Testis (tissue), 2 donors: ENCODE measurements at regions not wholly inside any gene's neighbourhood (a gene's known extent, or its start where the extent isn't known, plus 50 kb on each side); places are given as distances from the start of the nearest gene placed in this dataset.

ENCODE experiments used
- POLR2A ChIP-seq: fragments of 450-650 bp; IDR thresholded peaks from one replicate; pipeline ENCODE4 v1.6.1; 2017; ENCODE audit warnings: antibody characterized with exemption, mild to moderate bottlenecking, moderate library complexity
- TF ChIP-seq, protein P1 (sequence below), 3 experiments: fragments of 450-650 bp in 2 of 3; fragments of 200-600 bp in 1 of 3; sonication (generic) in 1 of 3; IDR thresholded peaks; one replicate each; pipeline ENCODE4 v1.5.1; 2016 to 2019; ENCODE audit warnings: antibody characterized with exemption in 3 of 3, mild to moderate bottlenecking in 2 of 3, moderate library complexity in 1 of 3

DNA sequence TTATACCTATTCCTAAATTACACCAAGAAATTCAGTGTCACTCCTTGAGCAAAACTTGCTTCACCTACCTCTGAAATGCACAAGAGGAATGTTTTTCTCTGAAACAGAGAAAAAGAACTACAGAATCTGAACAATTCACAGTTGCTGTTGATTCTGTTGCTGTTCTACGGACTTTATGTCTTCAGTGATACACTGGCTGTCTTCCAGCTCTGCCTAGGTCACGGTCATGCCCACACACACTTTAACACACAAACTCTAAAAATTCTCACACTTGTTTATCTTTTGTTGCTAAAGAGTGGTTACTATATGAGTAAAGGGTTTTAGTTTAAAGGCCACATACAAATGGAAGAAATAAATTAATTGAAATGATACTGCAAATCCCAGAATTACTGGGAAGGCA lies 124.4 kb upstream of the SPRY2 start:
- TF ChIP-seq, protein P1, sequence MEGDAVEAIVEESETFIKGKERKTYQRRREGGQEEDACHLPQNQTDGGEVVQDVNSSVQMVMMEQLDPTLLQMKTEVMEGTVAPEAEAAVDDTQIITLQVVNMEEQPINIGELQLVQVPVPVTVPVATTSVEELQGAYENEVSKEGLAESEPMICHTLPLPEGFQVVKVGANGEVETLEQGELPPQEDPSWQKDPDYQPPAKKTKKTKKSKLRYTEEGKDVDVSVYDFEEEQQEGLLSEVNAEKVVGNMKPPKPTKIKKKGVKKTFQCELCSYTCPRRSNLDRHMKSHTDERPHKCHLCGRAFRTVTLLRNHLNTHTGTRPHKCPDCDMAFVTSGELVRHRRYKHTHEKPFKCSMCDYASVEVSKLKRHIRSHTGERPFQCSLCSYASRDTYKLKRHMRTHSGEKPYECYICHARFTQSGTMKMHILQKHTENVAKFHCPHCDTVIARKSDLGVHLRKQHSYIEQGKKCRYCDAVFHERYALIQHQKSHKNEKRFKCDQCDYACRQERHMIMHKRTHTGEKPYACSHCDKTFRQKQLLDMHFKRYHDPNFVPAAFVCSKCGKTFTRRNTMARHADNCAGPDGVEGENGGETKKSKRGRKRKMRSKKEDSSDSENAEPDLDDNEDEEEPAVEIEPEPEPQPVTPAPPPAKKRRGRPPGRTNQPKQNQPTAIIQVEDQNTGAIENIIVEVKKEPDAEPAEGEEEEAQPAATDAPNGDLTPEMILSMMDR (IDR thresholded peaks at IDR 0.05): no peak
- no peak for TF ChIP-seq POLR2A
